ENCODE measurements at regions not wholly inside any gene's neighbourhood (a gene's known extent, or its start where the extent isn't known, plus 50 kb on each side); places are given as distances from the start of the nearest gene placed in this dataset.

GRCh38 chr18:33959609-33960008, 265.1 kb downstream of the NOL4 start:
- H3K23ac ChIP-seq (ENCODE audit: low read length in 2 of 2): no peak overlapping the region
- WGBS: 60% methylated on average over 1 of the region's 2 CpGs
- no peak overlapping the region for H3K18ac ChIP-seq (ENCODE audit: low read depth in 1 of 2, low read length in 2 of 2)
- H2BK120ac ChIP-seq (ENCODE audit: low read depth, low read length): no peak overlapping the region
- H3K9ac ChIP-seq (ENCODE audit: low read length): no peak overlapping the region
- no peaks in the 10 kb centered on the region for H3K27me3 ChIP-seq (ENCODE audit: control insufficient read depth in 1 of 2, insufficient read depth in 1 of 2, low read length in 2 of 2)
- H3K79me1 ChIP-seq (replicated peaks; ENCODE audit: low read length, poor library complexity, severe bottlenecking): no peaks in the 10 kb centered on the region
- no peak overlapping the region for H2AFZ ChIP-seq (ENCODE audit: low read depth, low read length)
- H2BK15ac ChIP-seq (ENCODE audit: low read depth, poor library complexity, severe bottlenecking): no peak overlapping the region
- no peak overlapping the region for H2BK12ac ChIP-seq (ENCODE audit: low read length in 2 of 2)
- DNase-seq: no peak
- H3K4me2 ChIP-seq (ENCODE audit: low read length, poor library complexity, severe bottlenecking): no peak overlapping the region
- no peaks in the 10 kb centered on the region for H3K36me3 ChIP-seq (ENCODE audit: control insufficient read depth in 1 of 2, insufficient read depth in 2 of 2, low read depth in 1 of 2, low read length in 2 of 2)
- H3K4ac ChIP-seq (ENCODE audit: low read depth in 1 of 2, low read length in 2 of 2): no peak overlapping the region
- no peak overlapping the region for H2BK5ac ChIP-seq (ENCODE audit: low read depth, low read length, poor library complexity, severe bottlenecking)
- no peak overlapping the region for H3K14ac ChIP-seq (ENCODE audit: low read length in 2 of 2)
- H3K9me3 ChIP-seq (ENCODE audit: control insufficient read depth, low read length): no peaks in the 10 kb centered on the region
- H3K4me1 ChIP-seq (ENCODE audit: control insufficient read depth, insufficient read depth, low read depth, low read length): no peaks in the 10 kb centered on the region
- no peak overlapping the region for H4K91ac ChIP-seq (ENCODE audit: low read length)
- no peak overlapping the region for H2AK5ac ChIP-seq (ENCODE audit: low read length, severe bottlenecking)
- no peak overlapping the region for H4K8ac ChIP-seq (ENCODE audit: low read length)
- H3K27ac ChIP-seq (ENCODE audit: low read length, poor library complexity, severe bottlenecking): no peak overlapping the region
- no peak overlapping the region for H3K4me3 ChIP-seq (ENCODE audit: insufficient read depth in 1 of 2, low read depth in 1 of 2, low read length in 2 of 2)

GRCh38 chr18:33957707-33958106, 267.0 kb downstream of the NOL4 start:
- WGBS: 84% methylated on average over 4 of the region's 5 CpGs

GRCh38 chr18:33951031-33951430, 273.7 kb downstream of the NOL4 start:
- Histone ChIP-seq H2BK12ac (ENCODE audit: low read length in 2 of 2) (no peak overlapping the region), H2BK5ac (ENCODE audit: low read depth, low read length, poor library complexity, severe bottlenecking) (no peak overlapping the region), H4K91ac (ENCODE audit: low read length) (no peak overlapping the region), H3K23ac (ENCODE audit: low read length in 2 of 2) (no peak overlapping the region), H3K27me3 (ENCODE audit: control insufficient read depth in 1 of 2, insufficient read depth in 1 of 2, low read length in 2 of 2) (no peaks in the 10 kb centered on the region), H3K27ac (ENCODE audit: low read length, poor library complexity, severe bottlenecking) (no peak overlapping the region), H3K4ac (ENCODE audit: low read depth in 1 of 2, low read length in 2 of 2) (no peak overlapping the region), H3K9me3 (ENCODE audit: control insufficient read depth, low read length) (no peaks in the 10 kb centered on the region), H3K4me1 (ENCODE audit: control insufficient read depth, insufficient read depth, low read depth, low read length) (no peaks in the 10 kb centered on the region), H2AFZ (ENCODE audit: low read depth, low read length) (no peak overlapping the region), H2BK120ac (ENCODE audit: low read depth, low read length) (no peak overlapping the region), H3K18ac (ENCODE audit: low read depth in 1 of 2, low read length in 2 of 2) (no peak overlapping the region), H3K79me1 (replicated peaks; ENCODE audit: low read length, poor library complexity, severe bottlenecking) (no peaks in the 10 kb centered on the region), H3K9ac (ENCODE audit: low read length) (no peak overlapping the region), H3K4me3 (ENCODE audit: insufficient read depth in 1 of 2, low read depth in 1 of 2, low read length in 2 of 2) (no peak overlapping the region), H2AK5ac (ENCODE audit: low read length, severe bottlenecking) (no peak overlapping the region), H2BK15ac (ENCODE audit: low read depth, poor library complexity, severe bottlenecking) (no peak overlapping the region), H3K36me3 (ENCODE audit: control insufficient read depth in 1 of 2, insufficient read depth in 2 of 2, low read depth in 1 of 2, low read length in 2 of 2) (no peaks in the 10 kb centered on the region), H4K8ac (ENCODE audit: low read length) (no peak overlapping the region), H3K14ac (ENCODE audit: low read length in 2 of 2) (no peak overlapping the region), H3K4me2 (ENCODE audit: low read length, poor library complexity, severe bottlenecking) (no peak overlapping the region)
- DNase-seq: no peak
- WGBS: no CpG with 5 or more reads among the region's 1 CpG

More at GRCh38 chr18:33957707-33958106, 267.0 kb downstream of the NOL4 start:
- Histone ChIP-seq H3K4ac (ENCODE audit: low read depth in 1 of 2, low read length in 2 of 2) (no peak overlapping the region), H2AK5ac (ENCODE audit: low read length, severe bottlenecking) (no peak overlapping the region), H3K27me3 (ENCODE audit: control insufficient read depth in 1 of 2, insufficient read depth in 1 of 2, low read length in 2 of 2) (no peaks in the 10 kb centered on the region), H3K36me3 (ENCODE audit: control insufficient read depth in 1 of 2, insufficient read depth in 2 of 2, low read depth in 1 of 2, low read length in 2 of 2) (no peaks in the 10 kb centered on the region), H3K14ac (ENCODE audit: low read length in 2 of 2) (no peak overlapping the region), H2AFZ (ENCODE audit: low read depth, low read length) (no peak overlapping the region), H2BK5ac (ENCODE audit: low read depth, low read length, poor library complexity, severe bottlenecking) (no peak overlapping the region), H3K27ac (ENCODE audit: low read length, poor library complexity, severe bottlenecking) (no peak overlapping the region), H4K91ac (ENCODE audit: low read length) (no peak overlapping the region), H2BK120ac (ENCODE audit: low read depth, low read length) (no peak overlapping the region), H3K79me1 (replicated peaks; ENCODE audit: low read length, poor library complexity, severe bottlenecking) (no peaks in the 10 kb centered on the region), H3K18ac (ENCODE audit: low read depth in 1 of 2, low read length in 2 of 2) (no peak overlapping the region), H3K9me3 (ENCODE audit: control insufficient read depth, low read length) (no peaks in the 10 kb centered on the region), H3K4me2 (ENCODE audit: low read length, poor library complexity, severe bottlenecking) (no peak overlapping the region), H2BK15ac (ENCODE audit: low read depth, poor library complexity, severe bottlenecking) (no peak overlapping the region), H4K8ac (ENCODE audit: low read length) (no peak overlapping the region), H3K9ac (ENCODE audit: low read length) (no peak overlapping the region), H3K4me3 (ENCODE audit: insufficient read depth in 1 of 2, low read depth in 1 of 2, low read length in 2 of 2) (no peak overlapping the region), H2BK12ac (ENCODE audit: low read length in 2 of 2) (no peak overlapping the region), H3K23ac (ENCODE audit: low read length in 2 of 2) (no peak overlapping the region), H3K4me1 (ENCODE audit: control insufficient read depth, insufficient read depth, low read depth, low read length) (no peaks in the 10 kb centered on the region)
- DNase-seq: no peak

GRCh38 chr18:33946336-33946735, 278.4 kb downstream of the NOL4 start:
- WGBS: no CpG with 5 or more reads among the region's 1 CpG
- Histone ChIP-seq H3K27me3 (ENCODE audit: control insufficient read depth in 1 of 2, insufficient read depth in 1 of 2, low read length in 2 of 2) (no peaks in the 10 kb centered on the region), H2BK5ac (ENCODE audit: low read depth, low read length, poor library complexity, severe bottlenecking) (no peak overlapping the region), H3K23ac (ENCODE audit: low read length in 2 of 2) (no peak overlapping the region), H2AK5ac (ENCODE audit: low read length, severe bottlenecking) (no peak overlapping the region), H3K27ac (ENCODE audit: low read length, poor library complexity, severe bottlenecking) (no peak overlapping the region), H3K9me3 (ENCODE audit: control insufficient read depth, low read length) (no peaks in the 10 kb centered on the region), H4K91ac (ENCODE audit: low read length) (no peak overlapping the region), H3K4me1 (ENCODE audit: control insufficient read depth, insufficient read depth, low read depth, low read length) (no peaks in the 10 kb centered on the region), H3K9ac (ENCODE audit: low read length) (no peak overlapping the region), H2BK15ac (ENCODE audit: low read depth, poor library complexity, severe bottlenecking) (no peak overlapping the region), H3K14ac (ENCODE audit: low read length in 2 of 2) (no peak overlapping the region), H3K79me1 (replicated peaks; ENCODE audit: low read length, poor library complexity, severe bottlenecking) (no peaks in the 10 kb centered on the region), H2BK12ac (ENCODE audit: low read length in 2 of 2) (no peak overlapping the region), H3K4me2 (ENCODE audit: low read length, poor library complexity, severe bottlenecking) (no peak overlapping the region), H3K18ac (ENCODE audit: low read depth in 1 of 2, low read length in 2 of 2) (no peak overlapping the region), H3K4me3 (ENCODE audit: insufficient read depth in 1 of 2, low read depth in 1 of 2, low read length in 2 of 2) (no peak overlapping the region), H3K4ac (ENCODE audit: low read depth in 1 of 2, low read length in 2 of 2) (no peak overlapping the region), H3K36me3 (ENCODE audit: control insufficient read depth in 1 of 2, insufficient read depth in 2 of 2, low read depth in 1 of 2, low read length in 2 of 2) (no peaks in the 10 kb centered on the region), H2AFZ (ENCODE audit: low read depth, low read length) (no peak overlapping the region), H4K8ac (ENCODE audit: low read length) (no peak overlapping the region), H2BK120ac (ENCODE audit: low read depth, low read length) (no peak overlapping the region)
- DNase-seq: no peak

Data from mesenchymal stem cell (in vitro differentiated cells and primary cell).